Fibroblast of lung (primary cell): ENCODE measurements at regions not wholly inside any gene's neighbourhood (a gene's known extent, or its start where the extent isn't known, plus 50 kb on each side); places are given as distances from the start of the nearest gene placed in this dataset.

Experiments
- DNase-seq, 2 donors: peaks; one replicate each; pipeline versions ENCODE4 v3.0.0 to v3.0.0-alpha.2; 2010; ENCODE audit warnings: low read depth in 2 of 2
- H2AFZ ChIP-seq: 2 replicates; pipeline ENCODE4 v1.5.1; 2012; ENCODE audit warnings: low read length, control low read depth, inconsistent platforms
- H3K27ac ChIP-seq: 2 replicates; pipeline ENCODE4 v1.5.1; 2011; ENCODE audit warnings: low read length, control low read depth; ENCODE audit not compliant: insufficient read depth
- H3K27me3 ChIP-seq: 2 replicates; pipeline ENCODE4 v1.5.1; 2011; ENCODE audit warnings: mild to moderate bottlenecking, low read length; ENCODE audit not compliant: control insufficient read depth, insufficient read depth
- H3K36me3 ChIP-seq: 2 replicates; pipeline ENCODE4 v1.5.1; 2011; ENCODE audit warnings: low read length; ENCODE audit not compliant: control insufficient read depth, insufficient read depth
- H3K4me1 ChIP-seq: 2 replicates; pipeline ENCODE4 v1.5.1; 2011; ENCODE audit warnings: low read length; ENCODE audit not compliant: control insufficient read depth, insufficient read depth; ENCODE audit errors: extremely low read depth
- H3K4me2 ChIP-seq: 2 replicates; pipeline ENCODE4 v1.5.1; 2011; ENCODE audit warnings: low read length, control low read depth; ENCODE audit not compliant: insufficient read depth; ENCODE audit errors: extremely low read depth
- H3K4me3 ChIP-seq, 4 experiments: fragments of 200-600 bp in 1 of 4; sonication (generic) in 1 of 4; replicated peaks in 1 of 4; 2 replicates each; pipeline ENCODE4 v1.5.1; 2011 to 2016; ENCODE audit warnings: low read length in 4 of 4, low read depth in 3 of 4, mild to moderate bottlenecking in 3 of 4, control low read depth in 2 of 4, inconsistent platforms in 1 of 4, mixed read lengths in 1 of 4; ENCODE audit not compliant: insufficient read depth in 1 of 4; ENCODE audit errors: control extremely low read depth in 1 of 4
- H3K79me2 ChIP-seq: 2 replicates; pipeline ENCODE4 v1.5.1; 2012; ENCODE audit warnings: mild to moderate bottlenecking, low read length, inconsistent platforms; ENCODE audit not compliant: control insufficient read depth, insufficient read depth
- H3K9ac ChIP-seq: 2 replicates; pipeline ENCODE4 v1.5.1; 2011; ENCODE audit warnings: mild to moderate bottlenecking, low read length, control low read depth; ENCODE audit not compliant: insufficient read depth
- H3K9me3 ChIP-seq: 2 replicates; pipeline ENCODE4 v1.5.1; 2012; ENCODE audit warnings: low read depth, low read length; ENCODE audit not compliant: control insufficient read depth, insufficient read depth
- H4K20me1 ChIP-seq: 2 replicates; pipeline ENCODE4 v1.5.1; 2011; ENCODE audit warnings: low read length; ENCODE audit not compliant: control insufficient read depth, insufficient read depth; ENCODE audit errors: extremely low read depth
- CTCF ChIP-seq, 2 donors: IDR thresholded peaks in 1 of 2; conservative IDR thresholded peaks in 1 of 2; 1 replicate in 1 of 2; 2 replicates in 1 of 2; pipeline ENCODE4 v1.5.1; 2011 to 2012; ENCODE audit warnings: low read length in 2 of 2, control low read depth in 1 of 2, inconsistent platforms in 1 of 2, low read depth in 1 of 2, mild to moderate bottlenecking in 1 of 2
- EZH2 ChIP-seq: IDR thresholded peaks from 2 replicates; pipeline ENCODE4 v1.5.1; 2012; ENCODE audit warnings: low read length, control low read depth, mild to moderate bottlenecking; ENCODE audit errors: missing control alignments

DNA sequence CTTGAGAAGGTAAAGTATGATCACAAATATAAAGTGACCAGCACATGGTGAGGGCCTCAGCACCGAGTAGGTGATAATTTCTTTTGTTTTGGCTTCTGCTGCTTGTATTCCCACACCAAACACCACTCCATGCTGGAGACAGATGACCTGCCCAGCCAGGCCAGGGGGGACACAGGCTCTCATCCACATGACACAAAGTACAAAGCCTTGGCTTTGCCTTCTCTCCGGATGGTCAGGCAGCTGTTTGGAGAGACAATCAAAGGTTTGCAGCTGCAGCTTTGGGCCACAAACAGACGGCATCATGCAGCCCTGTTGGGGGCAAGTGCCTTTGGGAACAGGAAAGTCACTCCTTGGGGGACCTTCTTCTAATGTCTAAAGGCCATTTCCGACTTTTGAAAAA, 226.2 kb upstream of the KLF4 start:
- H3K79me2 ChIP-seq: no peaks in the 10 kb centered on the region
- H3K9ac ChIP-seq: no peak overlapping the region
- DNase-seq: no peak
- no peaks in the 10 kb centered on the region for H3K9me3 ChIP-seq
- no peaks in the 10 kb centered on the region for H3K27me3 ChIP-seq
- H3K4me2 ChIP-seq: no peak overlapping the region
- no peak overlapping the region for H2AFZ ChIP-seq
- no peaks in the 10 kb centered on the region for H4K20me1 ChIP-seq
- no peaks in the 10 kb centered on the region for H3K36me3 ChIP-seq
- H3K4me3 ChIP-seq: no peak overlapping the region
- H3K27ac ChIP-seq: no peak overlapping the region
- H3K4me1 ChIP-seq: peaks cover 12% of the 10 kb centered on the region
- TF ChIP-seq EZH2 (no peak), CTCF (conservative IDR thresholded peaks at IDR 0.05 in 1 of 2, IDR thresholded peaks at IDR 0.05 in 1 of 2; ENCODE audit: low read depth in 1 of 2, low read length in 2 of 2) (no peak)

DNA sequence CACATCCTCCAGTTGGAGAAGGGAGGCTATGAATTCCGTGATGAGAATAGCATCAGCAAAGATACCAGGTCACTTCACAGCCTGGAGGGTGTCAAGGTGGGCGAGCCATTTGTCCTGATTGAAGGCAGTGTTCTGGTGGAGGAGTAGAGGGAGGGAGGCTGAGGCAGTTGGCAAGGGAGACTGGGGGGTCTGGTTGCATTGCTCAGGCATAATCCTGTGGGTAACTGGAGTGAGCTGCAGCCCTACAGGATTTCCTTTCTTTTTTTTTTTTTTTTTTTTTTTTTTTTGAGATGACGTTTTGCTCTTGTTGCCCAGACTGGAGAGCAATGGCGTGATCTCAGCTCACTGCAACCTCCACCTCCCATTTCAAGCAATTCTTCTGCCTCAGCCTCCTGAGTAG, 223.9 kb upstream of the KLF4 start:
- Histone ChIP-seq H3K4me3 (no peak overlapping the region), H3K27me3 (no peaks in the 10 kb centered on the region), H3K4me1 (peaks cover 12% of the 10 kb centered on the region), H3K9me3 (no peaks in the 10 kb centered on the region), H3K4me2 (no peak overlapping the region), H3K27ac (no peak overlapping the region), H3K79me2 (no peaks in the 10 kb centered on the region), H2AFZ (no peak overlapping the region), H3K36me3 (no peaks in the 10 kb centered on the region), H4K20me1 (no peaks in the 10 kb centered on the region), H3K9ac (no peak overlapping the region)
- TF ChIP-seq CTCF (conservative IDR thresholded peaks at IDR 0.05 in 1 of 2, IDR thresholded peaks at IDR 0.05 in 1 of 2; ENCODE audit: low read depth in 1 of 2, low read length in 2 of 2): no peak
- no peak for TF ChIP-seq EZH2
- no peak for DNase-seq

DNA sequence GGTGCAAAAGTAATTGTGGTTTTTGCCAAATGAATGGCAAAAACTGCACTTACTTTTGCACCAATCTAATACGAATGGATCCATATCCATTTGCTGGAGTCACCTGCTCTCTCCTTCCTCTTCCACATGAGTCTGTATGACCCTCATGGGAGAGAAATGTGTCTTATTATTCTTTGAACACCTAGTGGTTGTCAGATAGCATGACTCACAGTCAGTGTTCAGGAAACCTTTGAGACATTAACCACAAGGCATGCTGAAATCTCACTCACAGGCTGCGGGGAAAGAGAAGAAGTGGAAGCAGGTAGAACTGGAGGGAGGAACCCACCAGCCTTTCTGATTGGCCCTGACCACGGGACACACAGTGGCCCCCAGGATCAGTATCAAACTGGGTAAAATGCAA, 222.8 kb upstream of the KLF4 start:
- Histone ChIP-seq H2AFZ (no peak overlapping the region), H3K27ac (no peak overlapping the region), H3K27me3 (no peaks in the 10 kb centered on the region), H3K79me2 (no peaks in the 10 kb centered on the region), H3K4me1 (peaks cover 16% of the 10 kb centered on the region), H3K9me3 (no peaks in the 10 kb centered on the region), H3K36me3 (no peaks in the 10 kb centered on the region), H4K20me1 (no peaks in the 10 kb centered on the region), H3K9ac (no peak overlapping the region), H3K4me2 (no peak overlapping the region), H3K4me3 (no peak overlapping the region)
- peak; percentile 51 to 91 for DNase-seq
- TF ChIP-seq CTCF (conservative IDR thresholded peaks at IDR 0.05 in 1 of 2, IDR thresholded peaks at IDR 0.05 in 1 of 2; ENCODE audit: low read depth in 1 of 2, low read length in 2 of 2) (no peak), EZH2 (no peak)
